OCI-LY7 (cell line): ENCODE measurements at regions not wholly inside any gene's neighbourhood (a gene's known extent, or its start where the extent isn't known, plus 50 kb on each side); places are given as distances from the start of the nearest gene placed in this dataset.

Source experiments
- BruUV-seq: library from RNA; stranded (reverse); fragments of 400-500 nt; replicated peaks from 2 replicates; lab custom pipeline; 2021; lab: Mats Ljungman, UMichigan
- CTCF ChIA-PET: fragments of 300-600 bp; sonication (Branson Sonifier 250); formaldehyde crosslinking; loops from one replicate; lab custom pipeline; 2022; ENCODE audit warnings: antibody characterized with exemption; ENCODE audit not compliant: unreplicated experiment; lab: Charles Lee
- POLR2A ChIA-PET: fragments of 300-600 bp; sonication (Branson Sonifier 250); formaldehyde crosslinking; loops from one replicate; lab custom pipeline; 2022; ENCODE audit warnings: antibody characterized with exemption; lab: Charles Lee
- DNase-seq: peaks from one replicate; pipeline ENCODE4 v3.0.0-alpha.2; 2015; ENCODE audit warnings: low spot score
- H2AFZ ChIP-seq: fragments of 200-600 bp; sonication (generic), shearing (Covaris generic); 2 replicates; pipeline ENCODE4 v1.6.1; 2014; ENCODE audit warnings: mild to moderate bottlenecking, antibody characterized with exemption, low read length, moderate library complexity
- H3K27ac ChIP-seq: fragments of 200-600 bp; sonication (generic); 2 replicates; pipeline ENCODE4 v1.5.1; 2014; ENCODE audit warnings: mixed run types, low read depth, mild to moderate bottlenecking, moderate library complexity, low read length, inconsistent platforms; ENCODE audit not compliant: poor library complexity, severe bottlenecking
- H3K36me3 ChIP-seq: fragments of 200-600 bp; sonication (generic); 2 replicates; pipeline ENCODE4 v1.6.1; 2014; ENCODE audit warnings: mild to moderate bottlenecking, antibody characterized with exemption, low read length, moderate library complexity, mixed read lengths; ENCODE audit not compliant: insufficient read depth
- H3K4me1 ChIP-seq: fragments of 200-600 bp; sonication (generic); 2 replicates; pipeline ENCODE4 v1.5.1; 2014; ENCODE audit warnings: mild to moderate bottlenecking, low read length; ENCODE audit not compliant: insufficient read depth, poor library complexity, severe bottlenecking
- H3K4me2 ChIP-seq: fragments of 200-600 bp; sonication (generic); 2 replicates; pipeline ENCODE4 v1.6.1; 2014; ENCODE audit warnings: mild to moderate bottlenecking, low read length
- H3K4me3 ChIP-seq: fragments of 200-600 bp; sonication (generic); 2 replicates; pipeline ENCODE4 v1.5.1; 2014; ENCODE audit warnings: mild to moderate bottlenecking, low read depth, low read length; ENCODE audit not compliant: poor library complexity, severe bottlenecking
- H3K79me2 ChIP-seq: fragments of 200-600 bp; sonication (generic); 2 replicates; pipeline ENCODE4 v1.6.1; 2016; ENCODE audit warnings: low read depth, mild to moderate bottlenecking, low read length, moderate library complexity, mixed read lengths; ENCODE audit not compliant: insufficient read depth
- H3K9me2 ChIP-seq: fragments of 200-600 bp; sonication (generic); 2 replicates; pipeline ENCODE4 v1.6.1; 2016; ENCODE audit warnings: mild to moderate bottlenecking, low read length, mixed read lengths; ENCODE audit not compliant: insufficient read depth
- H3K9me3 ChIP-seq: fragments of 200-600 bp; sonication (generic); 2 replicates; pipeline ENCODE4 v1.6.1; 2014; ENCODE audit warnings: mild to moderate bottlenecking, mixed run types, low read length, mixed read lengths
- H4K20me1 ChIP-seq: fragments of 200-600 bp; sonication (generic); 2 replicates; pipeline ENCODE4 v1.6.1; 2014; ENCODE audit warnings: mild to moderate bottlenecking, antibody characterized with exemption, low read length, moderate library complexity, mixed read lengths; ENCODE audit not compliant: insufficient read depth
- EZH2phosphoT487 ChIP-seq: fragments of 200-600 bp; sonication (generic); IDR thresholded peaks from 2 replicates; pipeline ENCODE4 v1.6.1; 2018; ENCODE audit warnings: low read depth, borderline replicate concordance, mild to moderate bottlenecking, mixed run types, antibody characterized with exemption, low read length, moderate library complexity, mixed read lengths
- intact Hi-C: fragments of 100-400 bp; cut with micrococcal nuclease; formaldehyde crosslinking; loops from one replicate; pipeline ENCODE4 v1.10.0; 2022; ENCODE audit not compliant: unreplicated experiment
- TF ChIP-seq, protein P1 (sequence below): fragments of 200-600 bp; sonication (generic); conservative IDR thresholded peaks from 2 replicates; pipeline ENCODE4 v1.5.1; 2014; ENCODE audit warnings: mild to moderate bottlenecking, antibody characterized with exemption, low read length, moderate library complexity, mixed read lengths

DNA sequence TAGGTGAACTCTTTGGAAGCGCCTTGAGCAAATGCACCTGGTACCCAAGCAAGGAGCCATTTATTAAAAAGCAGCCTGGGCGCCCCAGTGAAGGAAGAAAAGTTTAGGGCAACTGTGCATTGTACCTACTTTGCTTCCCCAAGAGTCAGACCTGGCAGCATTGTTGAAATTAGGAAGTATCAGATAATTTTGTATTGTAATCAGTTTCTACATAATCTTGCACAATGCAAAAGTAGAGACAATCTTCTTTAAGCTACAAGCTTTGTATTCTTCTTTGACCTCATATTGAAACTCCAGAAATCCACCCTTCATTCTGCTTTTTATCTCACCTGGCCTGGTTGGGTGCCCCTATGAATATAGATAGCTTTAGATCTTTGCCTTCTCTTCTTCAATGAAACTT is 490.8 kb downstream of the RASEF start:
- Histone ChIP-seq H3K9me3 (no peaks in the 10 kb centered on the region), H3K27ac (no peak overlapping the region), H3K36me3 (no peaks in the 10 kb centered on the region), H3K79me2 (no peaks in the 10 kb centered on the region), H3K9me2 (no peaks in the 10 kb centered on the region; the same call in 1 of the 2 replicates), H4K20me1 (no peaks in the 10 kb centered on the region), H3K4me1 (no peaks in the 10 kb centered on the region), H2AFZ (no peak overlapping the region), H3K4me3 (no peak overlapping the region), H3K4me2 (no peak overlapping the region)
- CTCF ChIA-PET = no interaction called here
- no peak for DNase-seq
- no TSS peak for BruUV-seq
- TF ChIP-seq, protein P1, sequence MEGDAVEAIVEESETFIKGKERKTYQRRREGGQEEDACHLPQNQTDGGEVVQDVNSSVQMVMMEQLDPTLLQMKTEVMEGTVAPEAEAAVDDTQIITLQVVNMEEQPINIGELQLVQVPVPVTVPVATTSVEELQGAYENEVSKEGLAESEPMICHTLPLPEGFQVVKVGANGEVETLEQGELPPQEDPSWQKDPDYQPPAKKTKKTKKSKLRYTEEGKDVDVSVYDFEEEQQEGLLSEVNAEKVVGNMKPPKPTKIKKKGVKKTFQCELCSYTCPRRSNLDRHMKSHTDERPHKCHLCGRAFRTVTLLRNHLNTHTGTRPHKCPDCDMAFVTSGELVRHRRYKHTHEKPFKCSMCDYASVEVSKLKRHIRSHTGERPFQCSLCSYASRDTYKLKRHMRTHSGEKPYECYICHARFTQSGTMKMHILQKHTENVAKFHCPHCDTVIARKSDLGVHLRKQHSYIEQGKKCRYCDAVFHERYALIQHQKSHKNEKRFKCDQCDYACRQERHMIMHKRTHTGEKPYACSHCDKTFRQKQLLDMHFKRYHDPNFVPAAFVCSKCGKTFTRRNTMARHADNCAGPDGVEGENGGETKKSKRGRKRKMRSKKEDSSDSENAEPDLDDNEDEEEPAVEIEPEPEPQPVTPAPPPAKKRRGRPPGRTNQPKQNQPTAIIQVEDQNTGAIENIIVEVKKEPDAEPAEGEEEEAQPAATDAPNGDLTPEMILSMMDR = no peak
- no peak for TF ChIP-seq EZH2phosphoT487
- POLR2A ChIA-PET = interaction anchor here (0.9 kb wide), 1 partner anchor 23 kb away, joined by 4 read pairs; no protein-coding TSS in a partner anchor
- intact Hi-C loops = no loop called here

DNA sequence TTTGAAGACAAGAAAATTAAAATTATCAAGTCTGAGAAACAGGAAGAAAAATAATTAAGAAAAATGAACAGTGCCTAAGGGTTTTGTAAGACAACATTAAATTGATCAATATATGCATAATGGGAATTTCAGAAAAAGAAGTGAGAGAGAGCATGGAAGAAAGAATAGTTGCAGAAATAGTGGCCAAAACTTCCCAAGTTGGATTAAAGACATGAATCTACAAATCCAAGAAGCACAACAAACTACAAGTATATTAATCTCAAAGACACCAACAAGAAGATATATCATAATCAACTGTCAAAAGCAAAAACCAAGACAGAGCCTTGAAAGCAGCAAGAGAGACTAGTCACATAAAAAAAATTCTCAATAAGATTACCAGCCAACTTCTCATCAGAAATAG is 488.0 kb downstream of the RASEF start:
- no peaks in the 10 kb centered on the region for H4K20me1 ChIP-seq
- H3K4me3 ChIP-seq = no peak overlapping the region
- no TSS peak for BruUV-seq
- no peak for DNase-seq
- no peaks in the 10 kb centered on the region; the same call in 1 of the 2 replicates for H3K9me2 ChIP-seq
- CTCF ChIA-PET = no interaction called here
- no peaks in the 10 kb centered on the region for H3K36me3 ChIP-seq
- no peak for TF ChIP-seq EZH2phosphoT487
- TF ChIP-seq, protein P1 = no peak
- H3K27ac ChIP-seq = no peak overlapping the region
- no peaks in the 10 kb centered on the region for H3K4me1 ChIP-seq
- intact Hi-C loops = no loop called here
- POLR2A ChIA-PET = interaction anchor here (0.6 kb wide), 1 partner anchor 12 kb away, joined by 3 read pairs; no protein-coding TSS in a partner anchor
- H3K4me2 ChIP-seq = no peak overlapping the region
- H3K79me2 ChIP-seq = no peaks in the 10 kb centered on the region
- H2AFZ ChIP-seq = no peak overlapping the region
- no peaks in the 10 kb centered on the region for H3K9me3 ChIP-seq

DNA sequence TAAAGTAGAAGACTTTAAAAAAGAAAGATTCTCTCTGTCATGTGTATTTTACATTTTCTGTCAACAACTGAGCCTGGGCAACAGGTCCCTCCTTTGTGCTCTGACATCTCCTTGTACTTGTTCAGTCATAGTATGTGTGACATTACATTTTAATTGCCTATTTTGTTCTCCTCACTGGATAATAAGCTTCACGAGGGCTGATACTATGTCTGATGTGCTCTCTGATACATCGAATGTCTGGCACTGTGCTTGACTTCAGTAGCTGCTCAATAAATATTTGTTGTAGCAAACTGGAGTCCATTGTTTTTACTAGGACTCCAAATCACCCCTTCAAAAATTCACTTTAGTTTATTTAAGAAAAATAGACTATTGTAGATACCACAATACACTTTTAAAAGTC is 482.0 kb downstream of the RASEF start:
- DNase-seq = no peak
- intact Hi-C loops = no loop called here
- TF ChIP-seq, protein P1 = no peak
- TF ChIP-seq EZH2phosphoT487 = no peak
- Histone ChIP-seq H3K4me1 (no peaks in the 10 kb centered on the region), H3K9me3 (no peaks in the 10 kb centered on the region), H3K79me2 (no peaks in the 10 kb centered on the region), H3K4me3 (no peak overlapping the region), H3K4me2 (no peak overlapping the region), H3K36me3 (no peaks in the 10 kb centered on the region), H4K20me1 (no peaks in the 10 kb centered on the region), H2AFZ (no peak overlapping the region), H3K27ac (no peak overlapping the region), H3K9me2 (no peaks in the 10 kb centered on the region; the same call in 1 of the 2 replicates)
- POLR2A ChIA-PET = no interaction called here
- CTCF ChIA-PET = no interaction called here
- no TSS peak for BruUV-seq
